ENCODE measurements at regions not wholly inside any gene's neighbourhood (a gene's known extent, or its start where the extent isn't known, plus 50 kb on each side); places are given as distances from the start of the nearest gene placed in this dataset.
A peak's percentile ranks its signal among the peaks of the same experiment; 100 is the strongest.
"Not testable (repeated sequence)": the region's sequence is repeated elsewhere in the genome, so short reads cannot be mapped to it uniquely, and the experiment has no call there.

DNA sequence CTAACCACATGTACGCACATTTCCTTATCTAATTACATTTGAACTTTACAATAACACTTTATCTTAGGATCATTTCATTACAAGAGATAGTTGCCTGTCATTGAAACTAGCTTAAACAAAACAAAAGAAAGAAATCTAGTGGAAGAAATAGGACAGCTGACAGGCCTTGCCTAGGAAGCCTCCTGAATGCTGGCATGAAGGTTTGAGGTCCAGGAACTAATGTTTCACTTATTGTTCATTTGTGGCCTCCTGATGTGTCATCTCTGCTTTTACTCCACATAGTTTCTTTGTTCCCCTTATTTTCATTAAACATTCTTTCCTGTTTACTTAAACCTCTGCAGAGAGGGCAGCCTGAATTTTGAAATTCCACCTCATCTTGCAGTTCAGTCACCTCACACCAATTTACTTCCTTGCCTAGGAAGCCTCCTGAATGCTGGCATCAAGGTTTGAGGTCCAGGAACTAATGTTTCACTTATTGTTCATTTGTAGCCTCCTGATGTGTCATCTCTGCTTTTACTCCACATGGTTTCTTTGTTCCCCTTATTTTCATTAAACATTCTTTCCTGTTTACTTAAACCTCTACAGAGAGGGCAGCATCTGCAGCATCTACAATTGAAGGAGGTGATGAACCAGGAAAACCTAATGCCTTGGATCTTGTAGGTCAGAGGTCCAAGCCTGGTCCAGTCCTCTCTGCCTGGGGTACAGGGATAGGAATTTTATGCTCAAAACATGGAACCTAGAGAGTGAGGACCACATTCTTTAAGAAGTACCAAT, 319.2 kb downstream of the SPATA31A1 start:
- WGBS = no CpG with 5 or more reads among the region's 1 CpG
- H3K4me3 ChIP-seq; H3K36me3 ChIP-seq; H3K27ac ChIP-seq (replicated peaks in 1 of 4); DNase-seq (ENCODE audit: extremely low spot score); H3K27me3 ChIP-seq; intact Hi-C loops (cut with DNase I); H3K4me1 ChIP-seq; H3K9me3 ChIP-seq: not testable (repeated sequence)

- DNase-seq (ENCODE audit: extremely low spot score); H3K27me3 ChIP-seq; H3K4me3 ChIP-seq; H3K36me3 ChIP-seq; intact Hi-C loops (cut with DNase I); H3K9me3 ChIP-seq; H3K4me1 ChIP-seq; H3K27ac ChIP-seq (replicated peaks in 1 of 4): not testable (repeated sequence)
- WGBS = no CpG with 5 or more reads among the region's 2 CpGs
These were observed 319.7 kb downstream of the SPATA31A1 start for GRCh38 chr9:39675211-39675553.

DNA sequence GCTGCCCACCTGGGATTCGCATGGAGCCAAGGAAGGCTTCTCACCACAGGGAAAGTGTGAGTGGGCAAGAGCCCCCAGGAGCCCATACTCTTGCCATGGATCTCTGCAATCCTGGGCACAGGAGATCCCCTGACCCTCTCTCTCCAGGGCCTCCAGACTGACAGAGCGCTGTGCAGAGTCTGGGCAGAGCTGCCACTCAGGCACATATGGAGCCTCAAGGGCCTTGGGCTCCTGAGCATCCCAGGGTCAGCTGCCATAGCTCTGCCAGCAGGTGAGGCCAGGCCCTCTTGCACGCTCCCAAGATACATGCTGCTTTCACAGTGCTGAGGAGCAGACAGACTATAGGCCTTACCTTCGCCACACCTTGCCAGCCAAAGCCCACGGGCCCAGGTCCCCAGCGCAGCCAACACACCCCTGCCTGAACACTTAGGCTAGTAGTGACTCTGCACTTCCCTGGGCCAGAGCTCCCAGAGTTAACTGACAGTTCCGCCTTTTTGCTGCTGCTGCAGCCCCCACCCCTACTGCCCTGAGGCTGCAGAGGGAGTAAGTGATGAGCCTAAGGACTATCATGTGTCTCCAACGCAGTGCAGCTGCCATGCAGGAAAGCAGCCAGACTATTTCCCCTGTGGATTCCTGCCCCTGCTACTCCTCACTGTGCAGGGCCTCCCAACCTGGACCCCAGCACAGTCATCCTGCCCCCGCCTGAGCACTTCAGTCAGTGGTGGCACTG, 323.2 kb downstream of the SPATA31A1 start:
- H3K9me3 ChIP-seq; H3K4me3 ChIP-seq; DNase-seq (ENCODE audit: extremely low spot score); H3K36me3 ChIP-seq; H3K4me1 ChIP-seq; H3K27me3 ChIP-seq; H3K27ac ChIP-seq (replicated peaks in 1 of 4); intact Hi-C loops (cut with DNase I): not testable (repeated sequence)
- no CpG with 5 or more reads among the region's 9 CpGs for WGBS

GRCh38 chr9:39680694-39681401, 325.4 kb downstream of the SPATA31A1 start:
- intact Hi-C loops (cut with DNase I); H3K27me3 ChIP-seq; H3K9me3 ChIP-seq; DNase-seq (ENCODE audit: extremely low spot score); H3K4me3 ChIP-seq; H3K4me1 ChIP-seq; H3K27ac ChIP-seq (replicated peaks in 1 of 4); H3K36me3 ChIP-seq: not testable (repeated sequence)
- no CpG with 5 or more reads among the region's 6 CpGs for WGBS

DNA sequence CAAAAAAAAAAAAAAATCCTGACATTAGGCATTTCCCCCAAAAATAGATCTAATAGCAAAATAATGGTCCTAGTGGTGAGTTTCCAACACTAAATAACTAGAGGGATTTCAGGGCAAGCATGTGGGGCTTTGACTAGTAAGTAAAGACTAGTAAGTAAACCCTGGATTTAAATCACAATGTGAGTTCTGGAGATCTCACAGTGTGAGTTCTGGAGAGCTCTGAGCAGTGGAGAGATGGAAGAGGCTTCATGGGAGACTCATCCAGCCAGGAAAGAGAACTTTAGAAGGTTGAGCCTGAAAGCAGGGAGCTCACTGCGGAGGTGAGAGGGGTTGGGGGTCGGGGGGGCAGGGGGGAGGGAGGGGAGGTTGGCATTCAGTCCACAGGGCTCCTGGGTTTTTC, 373.4 kb downstream of the SPATA31A1 start:
- WGBS = no CpG with 5 or more reads among the region's 2 CpGs
- H3K27ac ChIP-seq (replicated peaks in 1 of 4); H3K27me3 ChIP-seq; intact Hi-C loops (cut with DNase I); DNase-seq (ENCODE audit: extremely low spot score); H3K9me3 ChIP-seq; H3K4me1 ChIP-seq; H3K4me3 ChIP-seq; H3K36me3 ChIP-seq: not testable (repeated sequence)

GRCh38 chr9:39744898-39745297, 389.4 kb downstream of the SPATA31A1 start:
- DNase-seq (ENCODE audit: extremely low spot score); intact Hi-C loops (cut with DNase I); H3K4me3 ChIP-seq; H3K9me3 ChIP-seq; H3K27ac ChIP-seq (replicated peaks in 1 of 4); H3K4me1 ChIP-seq; H3K36me3 ChIP-seq; H3K27me3 ChIP-seq: not testable (repeated sequence)
- whole genome bisulfite sequencing = no CpG with 5 or more reads among the region's 17 CpGs

DNA sequence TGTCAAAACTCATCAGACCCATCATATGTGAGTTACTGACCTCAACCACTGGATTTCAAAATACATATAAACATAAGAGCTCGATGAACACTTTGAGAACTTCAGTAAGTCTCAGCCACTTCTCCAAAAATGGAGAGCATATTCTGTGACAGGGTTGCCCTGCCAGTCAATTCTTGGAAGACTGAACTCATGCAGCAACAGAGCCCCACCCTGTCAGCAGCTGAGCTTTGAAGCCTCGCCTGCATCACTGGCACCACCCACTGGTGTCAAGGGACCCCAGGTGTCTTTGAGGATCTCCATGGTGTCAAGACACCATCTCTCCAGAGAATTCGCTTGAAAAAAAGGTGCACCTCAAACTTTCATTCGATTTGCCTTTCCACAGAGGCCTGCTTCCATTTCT, 420.1 kb downstream of the SPATA31A1 start:
- H3K9me3 ChIP-seq; H3K4me1 ChIP-seq; H3K4me3 ChIP-seq; H3K27me3 ChIP-seq; H3K36me3 ChIP-seq; H3K27ac ChIP-seq (replicated peaks in 1 of 4); DNase-seq (ENCODE audit: extremely low spot score); intact Hi-C loops (cut with DNase I): not testable (repeated sequence)
- WGBS = no CpG with 5 or more reads among the region's 4 CpGs

- WGBS = 4% methylated on average over 12 of the region's 31 CpGs
- H3K27ac ChIP-seq (replicated peaks in 1 of 4) = peak overlapping the region in 3 of 4 donors; percentile 32 to 58 (median 48)
- intact Hi-C loops (cut with DNase I); H3K9me3 ChIP-seq; H3K27me3 ChIP-seq; H3K36me3 ChIP-seq; H3K4me1 ChIP-seq; DNase-seq (ENCODE audit: extremely low spot score): not testable (repeated sequence)
- H3K4me3 ChIP-seq = peak overlapping the region; percentile 34 to 54 (median 40)
- TF ChIP-seq EP300 (IDR thresholded peaks at IDR 0.05) (peak; percentile 33), POLR2AphosphoS5 (IDR thresholded peaks at IDR 0.05) (peak; percentile 24 to 30)
These were observed 435.9 kb downstream of the SPATA31A1 start for GRCh38 chr9:39791356-39791755.

- H3K27me3 ChIP-seq; H3K36me3 ChIP-seq; DNase-seq (ENCODE audit: extremely low spot score); intact Hi-C loops (cut with DNase I); H3K4me1 ChIP-seq; H3K27ac ChIP-seq (replicated peaks in 1 of 4); H3K9me3 ChIP-seq; H3K4me3 ChIP-seq: not testable (repeated sequence)
- WGBS = no CpG with 5 or more reads among the region's 8 CpGs
These were observed 442.5 kb downstream of the SPATA31A1 start for GRCh38 chr9:39797935-39798334.

DNA sequence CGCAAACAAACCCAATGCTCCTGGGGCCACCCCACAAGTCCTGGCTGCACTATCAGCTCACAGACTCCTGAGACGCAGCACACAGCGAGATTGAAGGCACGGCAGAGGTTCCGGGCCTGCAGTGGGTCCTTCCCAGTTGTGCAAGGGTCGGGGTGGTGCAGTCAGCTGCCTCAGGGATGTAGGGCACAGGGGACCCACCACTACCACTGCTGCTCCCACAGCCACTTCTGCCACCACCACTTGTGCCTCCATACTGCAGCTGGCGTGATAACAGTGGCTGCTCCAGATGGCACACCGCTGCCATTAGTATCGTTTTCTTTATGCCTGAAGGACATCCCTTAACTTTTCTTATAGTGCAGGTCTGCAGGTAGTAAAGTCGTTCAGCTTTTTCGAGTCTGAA, 443.8 kb downstream of the SPATA31A1 start:
- intact Hi-C loops (cut with DNase I); H3K4me3 ChIP-seq; H3K27me3 ChIP-seq; H3K4me1 ChIP-seq; H3K36me3 ChIP-seq; H3K9me3 ChIP-seq; H3K27ac ChIP-seq (replicated peaks in 1 of 4): not testable (repeated sequence)
- DNase-seq (ENCODE audit: extremely low spot score) = peak; percentile 31
- WGBS = no CpG with 5 or more reads among the region's 11 CpGs

- H3K4me1 ChIP-seq; H3K27ac ChIP-seq (replicated peaks in 1 of 4); H3K4me3 ChIP-seq; H3K9me3 ChIP-seq; H3K27me3 ChIP-seq; H3K36me3 ChIP-seq; intact Hi-C loops (cut with DNase I); DNase-seq (ENCODE audit: extremely low spot score): not testable (repeated sequence)
- no CpG with 5 or more reads among the region's 2 CpGs for WGBS
These were observed 447.1 kb downstream of the SPATA31A1 start for GRCh38 chr9:39802561-39802960.
